GM11168 (cell line): ENCODE measurements at regions not wholly inside any gene's neighbourhood (a gene's known extent, or its start where the extent isn't known, plus 50 kb on each side); places are given as distances from the start of the nearest gene placed in this dataset.

ENCODE experiments used
- in situ Hi-C: fragments of 300-500 bp; cut with MboI; formaldehyde crosslinking; loops from one replicate; pipeline ENCODE4 v1.12.0; 2022; ENCODE audit warnings: low sequenced_read_pairs; ENCODE audit not compliant: unreplicated experiment

DNA sequence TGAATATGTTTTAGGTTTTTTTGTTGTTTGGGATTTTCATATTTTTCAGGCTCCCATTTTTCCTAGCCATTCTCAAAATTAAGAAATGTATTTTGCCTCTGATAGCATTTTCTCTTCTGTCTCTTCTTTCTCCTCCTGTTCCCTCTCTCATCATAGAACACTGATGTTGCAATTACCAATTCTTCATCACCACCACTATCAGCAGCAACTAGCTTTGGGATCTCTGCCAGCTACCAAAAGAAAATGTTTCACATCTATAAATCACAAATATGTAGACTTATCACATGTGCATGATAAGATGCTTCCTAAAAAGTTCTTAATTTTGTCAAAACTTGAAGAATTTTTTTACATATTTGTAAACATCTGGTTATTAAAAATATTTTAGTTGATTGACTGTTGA is 887.1 kb downstream of the MAT2B start:
- in situ Hi-C loops = no loop called here

DNA sequence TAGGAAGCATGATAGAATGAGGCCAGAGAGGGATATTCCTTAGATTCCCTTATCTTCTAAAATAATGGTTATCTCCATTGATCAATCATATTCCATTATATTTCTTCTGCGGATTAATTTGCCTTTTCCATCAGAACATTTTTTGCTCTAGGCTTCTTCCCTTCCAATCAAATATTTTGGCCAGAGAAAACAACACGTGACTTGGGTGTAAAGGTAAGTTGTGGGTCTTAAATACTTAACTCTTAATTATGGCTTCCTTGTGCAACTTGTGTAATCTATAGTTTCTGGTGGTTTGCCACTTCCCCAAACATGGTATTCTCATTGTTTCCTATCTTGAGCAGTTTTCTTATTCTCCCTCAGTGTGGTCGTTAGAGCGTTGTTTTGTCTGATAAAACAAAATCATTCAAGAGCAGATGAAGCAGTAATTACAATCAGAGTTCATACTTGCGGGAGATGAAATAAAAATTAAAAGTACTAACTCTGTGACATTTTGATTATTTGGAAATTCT is 889.3 kb downstream of the MAT2B start:
- in situ Hi-C loops = no loop called here

DNA sequence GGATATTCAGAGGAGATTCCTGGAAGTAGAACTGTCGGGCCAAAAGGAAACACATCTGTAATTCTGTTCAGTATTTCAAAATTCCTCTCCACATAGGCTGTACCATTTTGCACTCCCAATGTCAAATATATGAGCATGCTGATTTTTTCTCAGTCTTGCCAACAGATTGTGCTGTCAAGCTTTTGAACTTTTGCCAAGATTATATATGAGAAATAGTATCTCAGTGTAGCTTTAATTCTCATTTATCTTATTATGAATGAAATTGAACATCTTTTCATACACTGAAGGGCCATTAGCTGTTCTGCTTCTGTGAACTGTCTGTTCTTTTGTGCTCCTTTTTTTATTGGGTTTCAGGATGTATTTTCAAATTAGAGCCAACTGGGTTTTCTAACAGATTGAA is 907.1 kb downstream of the MAT2B start:
- in situ Hi-C loops = no loop called here

DNA sequence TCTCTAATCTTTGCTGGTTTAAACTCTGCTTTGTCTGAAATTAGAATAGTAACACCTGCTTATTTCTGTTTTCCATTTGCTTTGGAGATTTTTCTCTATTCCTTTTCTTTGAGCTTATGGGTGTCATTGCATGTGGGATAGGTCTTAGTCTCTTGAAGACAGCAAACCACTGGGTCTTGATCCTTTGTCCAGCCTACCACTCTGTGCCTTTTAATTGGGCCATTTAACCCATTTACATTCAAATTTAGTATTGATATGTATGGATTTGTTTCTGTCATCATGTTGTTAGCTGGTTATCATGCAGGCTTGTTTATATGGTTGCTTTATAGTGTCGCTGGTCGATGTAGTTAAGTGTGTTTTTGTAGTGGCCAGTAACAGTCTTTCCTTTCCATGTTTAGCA is 914.7 kb downstream of the MAT2B start:
- in situ Hi-C loops = no loop called here

DNA sequence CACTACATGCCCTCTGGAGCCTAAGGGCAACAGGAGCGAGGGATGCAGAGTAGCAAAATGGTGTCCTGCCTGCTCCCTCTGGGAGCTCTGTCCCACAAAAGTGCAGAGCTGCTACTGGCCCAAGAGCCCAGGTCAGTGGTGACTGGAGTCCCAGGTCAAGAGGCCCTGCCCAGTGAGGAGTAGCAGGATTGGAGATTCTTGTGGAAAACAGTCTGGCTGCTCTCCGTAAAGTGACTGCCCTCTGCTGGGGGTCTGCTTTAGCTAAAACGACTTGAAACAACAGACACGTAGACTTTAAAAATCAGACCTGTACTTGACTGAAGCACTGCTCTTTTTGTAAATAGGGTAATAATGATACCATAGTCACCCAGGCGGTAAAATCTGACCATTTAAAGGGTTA is 917.0 kb downstream of the MAT2B start:
- in situ Hi-C loops = no loop called here

DNA sequence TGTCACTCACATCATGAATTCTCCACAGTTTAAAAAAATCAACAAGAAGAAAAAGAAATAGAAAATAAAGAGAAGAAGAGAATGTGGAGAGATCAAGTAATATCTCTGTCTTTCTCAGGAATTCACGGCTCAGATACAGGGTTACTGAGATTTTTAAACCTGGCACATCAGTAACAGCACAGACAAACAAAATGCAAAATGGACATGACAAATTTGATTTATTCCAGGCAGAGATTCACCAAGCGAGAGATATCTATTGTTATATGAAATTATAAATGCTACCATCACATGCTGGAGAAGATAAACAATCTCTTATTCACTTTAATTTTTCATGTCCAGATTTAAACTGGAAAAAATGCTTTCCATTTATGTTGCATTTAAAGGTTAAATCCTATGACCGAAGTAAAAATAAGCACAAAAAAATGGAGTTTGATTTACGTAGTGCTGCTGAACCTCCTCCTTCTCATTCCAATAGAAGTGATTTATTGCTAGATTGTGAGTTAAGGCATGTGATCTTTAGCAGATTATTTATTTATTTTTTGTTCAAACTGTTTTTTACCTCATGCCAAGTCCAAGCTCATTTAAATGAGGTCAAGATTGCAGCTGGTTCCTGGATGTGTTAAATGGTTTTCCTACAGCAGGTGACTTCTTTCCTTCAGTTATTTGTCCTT is 926.4 kb downstream of the MAT2B start:
- in situ Hi-C loops = no loop called here

DNA sequence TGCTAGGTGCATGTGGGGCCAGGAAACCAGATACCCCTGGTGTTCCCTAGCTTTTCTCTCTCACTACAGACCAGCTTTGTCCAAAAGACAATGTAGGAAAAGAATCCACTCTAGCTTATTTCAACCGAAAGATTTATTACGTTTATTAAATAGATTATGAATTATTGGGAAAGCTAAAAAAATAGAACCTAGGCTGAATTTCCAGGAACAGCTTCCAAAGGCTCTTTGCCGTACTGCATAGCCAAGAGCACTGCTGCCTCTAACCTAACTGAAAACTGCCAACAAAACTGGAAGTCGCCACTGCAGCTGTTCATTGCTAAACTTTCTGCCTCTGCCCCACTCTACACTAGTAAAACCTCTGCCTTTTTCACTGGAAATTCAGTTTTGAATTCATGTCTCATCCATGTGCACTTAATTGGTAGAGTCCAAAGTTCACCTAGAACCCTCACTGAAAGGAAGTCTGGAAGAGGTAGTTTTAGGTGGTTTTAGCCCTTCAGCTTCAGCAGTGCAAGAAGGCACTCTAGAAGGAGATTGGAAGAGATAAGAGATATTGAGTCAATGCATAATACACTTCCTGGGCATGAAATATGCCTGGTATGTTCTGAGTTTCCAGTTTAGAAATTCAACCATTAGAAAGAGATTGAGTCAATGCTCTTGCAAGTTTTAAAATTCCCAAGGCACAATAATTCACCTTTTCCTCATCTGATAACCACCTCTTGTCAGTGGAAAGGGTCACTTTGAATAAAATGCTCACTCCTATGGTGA is 927.9 kb downstream of the MAT2B start:
- in situ Hi-C loops = no loop called here

DNA sequence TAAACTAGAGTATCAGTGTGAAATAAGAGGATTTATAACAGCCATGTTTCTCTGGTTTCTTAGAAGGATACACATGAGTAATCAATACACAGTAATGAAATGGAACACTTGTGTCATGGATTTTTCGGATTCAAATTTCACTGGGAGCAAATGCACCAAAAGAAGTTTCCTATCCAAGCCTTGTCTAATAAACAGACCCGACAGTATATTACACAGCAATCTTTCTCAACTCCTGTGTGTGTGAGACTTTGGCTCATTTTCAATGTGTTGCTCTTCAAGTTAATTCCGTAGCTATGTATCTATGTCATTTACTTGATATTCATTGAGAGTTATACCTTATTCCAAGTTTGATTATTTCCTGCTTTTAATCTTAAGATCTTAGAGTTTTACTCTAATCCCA is 930.2 kb downstream of the MAT2B start:
- in situ Hi-C loops = no loop called here

DNA sequence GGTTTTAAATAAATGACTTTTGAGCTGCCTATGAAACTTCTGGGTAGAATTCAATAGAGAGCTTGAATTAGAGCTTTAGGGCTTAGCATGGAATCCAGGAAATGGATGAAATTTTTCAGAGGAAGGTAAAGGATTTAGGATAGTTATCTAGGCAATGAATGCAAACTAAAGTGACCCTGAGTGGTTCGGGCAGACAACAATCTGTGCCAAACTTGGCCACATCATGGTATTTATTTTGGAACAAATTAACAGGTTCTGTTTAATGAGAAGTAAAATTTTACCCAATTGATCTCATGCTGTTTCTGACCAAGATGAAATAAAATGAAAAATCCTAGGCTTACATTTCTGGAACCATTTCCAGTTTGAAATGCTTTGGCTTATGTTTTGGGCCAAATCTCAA is 934.4 kb downstream of the MAT2B start:
- in situ Hi-C loops = no loop called here

DNA sequence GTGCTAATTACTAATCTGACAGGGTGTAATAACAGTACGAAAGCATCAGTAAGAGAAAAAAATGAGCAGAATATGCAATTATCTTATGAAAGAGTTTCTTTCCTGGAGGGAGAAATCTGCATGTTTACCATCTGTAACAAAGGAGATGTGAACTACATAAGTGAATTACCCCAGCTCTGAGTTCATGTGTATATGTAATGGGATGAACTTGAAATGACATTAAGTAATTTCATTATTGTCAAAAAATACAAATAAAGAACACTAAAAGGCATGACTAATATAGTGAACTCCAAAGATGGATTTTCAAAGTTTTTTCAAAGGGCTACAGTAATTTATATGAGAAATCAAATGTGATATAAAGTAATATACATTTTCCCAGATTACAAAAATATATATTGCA is 944.0 kb downstream of the MAT2B start:
- in situ Hi-C loops = no loop called here

DNA sequence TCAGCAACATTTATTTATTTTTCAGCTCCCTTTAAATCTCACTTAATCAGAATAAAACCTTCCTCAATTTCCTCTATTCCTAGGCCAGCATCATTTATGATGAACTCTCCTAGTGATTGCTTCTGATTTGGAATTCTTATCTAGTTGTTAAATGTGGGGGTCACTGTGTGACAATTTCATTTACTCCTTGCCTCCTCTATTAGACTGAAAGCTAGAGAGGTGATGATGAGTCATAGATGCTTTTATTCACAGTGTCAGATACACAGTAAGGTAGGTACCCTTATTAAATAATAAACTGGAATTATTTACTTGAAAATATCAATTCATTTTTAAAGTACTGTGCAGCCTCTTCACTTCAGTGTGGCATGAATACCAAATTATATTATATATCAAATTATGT is 960.6 kb downstream of the MAT2B start:
- in situ Hi-C loops = no loop called here

DNA sequence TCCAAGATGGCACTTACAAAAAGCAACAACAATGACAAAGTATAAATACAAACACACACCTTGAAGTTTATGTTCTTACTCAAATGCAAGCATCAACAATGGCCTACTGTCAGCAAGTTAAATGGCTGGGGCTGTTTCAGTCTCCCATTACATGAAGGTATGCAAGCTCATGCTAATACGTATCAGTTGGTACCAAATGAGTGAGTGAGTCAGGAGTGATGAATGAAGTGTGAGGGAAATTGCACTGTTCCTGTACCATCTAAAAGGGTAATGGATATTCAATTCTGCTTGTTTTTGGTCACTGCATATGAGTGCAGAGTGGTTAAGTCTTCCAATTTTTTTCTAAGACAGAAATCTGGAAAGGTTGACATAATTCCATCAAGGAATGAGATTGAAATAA is 964.9 kb downstream of the MAT2B start:
- in situ Hi-C loops = no loop called here

DNA sequence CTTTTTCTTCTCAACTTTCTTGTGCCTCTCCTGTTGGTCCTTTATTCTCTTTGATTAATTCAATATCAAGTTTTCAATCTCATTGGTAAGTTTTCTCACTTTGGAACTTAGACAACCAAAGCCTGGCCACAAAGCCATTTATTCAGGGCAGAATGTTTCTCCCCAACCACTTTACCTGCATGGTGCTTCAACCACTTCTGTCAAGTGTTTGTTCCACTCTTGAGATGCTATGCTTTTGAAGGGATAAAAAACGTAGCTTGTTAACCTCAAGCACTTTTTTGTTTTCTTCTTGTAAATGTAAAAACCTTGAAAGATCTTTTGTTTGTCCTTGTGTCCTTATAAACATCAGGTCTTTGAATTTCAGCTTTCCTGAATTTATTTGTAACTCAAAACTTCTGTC is 966.7 kb downstream of the MAT2B start:
- in situ Hi-C loops = no loop called here

DNA sequence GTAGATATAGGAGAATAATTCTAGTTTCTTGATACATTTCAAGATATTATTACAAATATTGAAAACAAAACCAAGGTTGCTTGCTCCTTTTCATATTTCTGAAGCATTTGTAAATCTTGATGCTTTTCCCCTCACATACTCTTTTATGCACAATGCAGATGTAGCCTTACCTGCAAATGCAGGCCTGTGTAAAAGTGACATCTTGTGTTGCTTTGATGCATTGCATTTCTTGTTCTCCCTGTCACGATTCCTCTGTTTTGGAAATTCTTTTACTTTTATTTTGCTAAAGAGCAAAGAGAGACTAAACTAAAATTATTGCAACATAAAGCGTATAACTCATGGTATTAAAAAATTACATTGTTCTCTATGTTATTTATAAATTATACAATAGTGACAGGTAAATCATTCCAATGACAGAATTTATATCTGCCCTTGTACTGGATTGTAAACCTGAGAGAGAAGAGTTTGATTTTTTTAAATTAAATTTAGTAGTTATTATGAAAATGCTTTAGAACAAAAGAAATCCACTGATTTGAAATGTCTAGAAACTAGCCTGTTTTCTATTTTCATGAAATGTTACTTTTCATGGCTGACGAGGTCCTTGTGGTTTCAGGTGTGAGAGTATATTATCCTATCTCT is 970.0 kb downstream of the MAT2B start:
- in situ Hi-C loops = no loop called here

DNA sequence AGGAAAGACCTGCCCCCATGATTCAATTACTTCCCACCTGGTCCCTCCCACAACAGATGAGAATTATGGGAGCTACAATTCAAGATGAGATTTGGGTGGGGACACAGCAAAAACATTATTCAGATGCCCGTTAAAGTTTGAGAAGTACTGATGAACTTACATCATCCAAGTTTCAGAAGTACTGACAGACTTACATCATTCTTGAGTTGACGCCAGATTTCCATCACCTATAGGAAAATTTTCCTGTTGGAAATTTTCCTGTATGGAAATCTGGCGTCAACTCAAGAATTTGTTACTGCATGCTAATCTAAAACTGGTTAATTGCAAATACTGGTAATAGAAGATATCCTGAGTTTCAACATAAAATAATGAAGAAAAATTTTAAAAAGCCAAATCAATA is 975.9 kb downstream of the MAT2B start:
- in situ Hi-C loops = no loop called here

DNA sequence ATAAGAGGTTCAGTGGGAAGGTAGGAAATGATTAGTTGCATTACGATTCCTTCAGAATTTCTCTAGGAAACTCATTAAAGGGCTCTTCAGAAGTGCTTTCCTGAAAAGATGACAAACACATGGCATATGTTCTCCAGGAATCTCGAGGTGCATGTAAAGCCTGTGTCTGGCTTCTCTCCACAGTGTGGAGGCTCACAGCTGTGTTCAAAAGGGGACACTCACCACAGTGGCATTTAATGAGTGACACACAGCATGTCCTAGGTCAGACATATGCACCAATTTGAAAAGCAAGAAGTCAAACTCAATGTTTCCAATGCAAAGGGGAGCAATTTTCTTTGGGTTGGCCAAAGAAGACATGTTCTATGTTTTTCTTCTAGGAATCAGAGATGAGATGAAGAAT is 976.9 kb downstream of the MAT2B start:
- in situ Hi-C loops = no loop called here

DNA sequence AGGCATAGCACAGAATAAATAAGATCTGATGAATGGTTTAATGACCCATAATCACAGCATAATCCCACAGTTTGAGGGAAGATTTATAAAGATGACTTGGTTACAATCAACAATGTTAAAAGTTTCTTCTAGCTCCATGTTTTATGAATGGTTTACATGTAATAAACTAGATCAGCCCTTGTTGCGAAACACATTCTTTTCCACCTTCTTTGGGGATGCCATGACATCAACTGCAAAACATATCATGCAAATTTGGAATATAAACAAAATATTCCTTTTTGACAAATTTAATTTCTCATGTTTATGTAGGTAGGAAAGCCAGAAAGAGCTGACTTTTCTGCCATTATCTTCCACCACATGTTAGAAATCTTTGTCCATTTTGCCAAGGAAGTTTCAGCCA is 979.5 kb downstream of the MAT2B start:
- in situ Hi-C loops = no loop called here

DNA sequence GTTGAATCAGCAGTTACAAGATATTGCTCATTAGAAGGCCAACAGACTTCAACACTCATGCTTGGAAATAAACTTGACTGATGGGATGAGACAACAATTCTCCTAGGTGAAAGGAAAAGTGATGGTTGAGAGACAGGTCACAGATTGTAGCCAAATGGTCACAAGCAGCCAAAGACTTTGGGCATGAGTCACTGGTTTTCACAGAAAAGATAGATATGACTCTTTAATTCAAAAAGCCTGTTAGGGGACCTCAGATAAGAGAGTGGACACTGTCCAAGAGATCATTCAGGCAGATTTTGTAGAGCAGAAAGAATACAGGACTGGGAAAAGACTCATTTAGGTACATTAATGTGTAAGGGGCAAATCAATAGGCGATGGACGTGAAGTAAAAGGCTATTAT is 982.5 kb downstream of the MAT2B start:
- in situ Hi-C loops = no loop called here

DNA sequence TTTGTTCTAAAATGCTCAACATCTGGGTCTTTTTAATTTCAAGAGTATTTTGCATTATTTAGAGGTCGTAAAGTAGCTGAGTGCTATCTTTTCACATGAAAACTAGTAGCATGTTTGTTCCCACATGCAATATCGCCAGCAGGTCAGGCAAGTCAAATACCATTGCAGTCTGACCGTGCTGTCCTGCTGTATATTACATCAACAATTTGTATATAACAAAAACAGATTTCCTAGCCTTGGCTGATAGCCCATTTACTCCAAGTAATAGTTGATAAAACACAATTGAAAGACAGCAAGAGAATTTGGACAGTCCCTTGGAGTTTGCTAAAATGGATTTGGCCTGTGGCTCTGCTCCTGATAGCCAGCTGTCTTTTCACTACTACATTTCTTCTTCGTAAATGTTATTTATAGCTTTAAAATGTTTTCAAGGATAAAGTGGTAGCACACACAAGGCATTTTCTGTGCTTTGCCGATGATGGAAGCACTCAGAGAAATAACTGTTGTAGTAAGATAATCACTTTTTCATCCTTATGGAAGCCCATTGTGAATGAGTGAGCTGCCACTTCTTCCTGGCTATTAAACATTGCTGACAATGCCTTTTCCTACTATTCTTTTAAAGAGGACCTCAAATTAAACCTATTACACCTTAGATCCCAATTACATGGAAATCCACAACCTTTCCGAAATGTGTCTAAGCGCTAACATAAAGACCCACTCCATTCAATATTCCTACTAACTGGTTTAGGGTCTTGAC is 992.1 kb downstream of the MAT2B start:
- in situ Hi-C loops = no loop called here

DNA sequence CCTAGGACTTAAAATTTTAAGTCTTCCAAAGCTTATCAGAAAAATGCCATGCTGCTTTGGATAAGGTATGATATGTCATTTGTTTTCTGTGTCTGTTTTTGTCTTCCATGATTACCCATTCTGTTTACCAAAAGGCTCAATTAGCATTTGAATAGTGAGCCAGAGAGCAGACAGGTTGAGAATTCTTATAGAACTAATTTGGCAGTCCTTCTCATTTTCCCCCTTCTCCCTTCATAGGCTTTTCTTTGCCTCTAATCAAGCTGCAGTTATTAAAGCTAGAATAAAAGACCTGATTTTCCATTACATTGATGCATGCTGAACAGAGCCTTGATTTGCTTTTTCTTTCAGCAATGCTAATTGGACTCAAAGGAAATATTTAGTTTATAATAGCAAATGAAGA is 993.0 kb downstream of the MAT2B start:
- in situ Hi-C loops = no loop called here

DNA sequence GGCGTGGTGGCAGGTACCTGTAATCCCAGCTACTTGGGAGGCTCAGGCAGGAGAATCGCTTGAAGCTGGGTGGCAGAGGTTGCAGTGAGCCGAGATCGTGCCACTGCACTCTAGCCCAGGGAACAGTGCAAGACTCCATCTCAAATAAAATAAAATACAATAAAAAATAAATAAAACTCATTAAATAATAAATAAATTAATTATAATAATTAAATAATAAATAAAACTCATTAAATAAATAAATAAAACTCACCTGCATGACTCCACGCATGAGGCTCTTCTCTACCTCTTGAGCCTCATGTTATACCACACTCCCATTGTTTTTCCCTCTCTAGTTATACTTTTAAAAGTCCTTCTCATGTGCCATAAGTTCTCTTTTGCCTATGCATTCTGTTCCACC is 995.4 kb downstream of the MAT2B start:
- in situ Hi-C loops = loop anchor here (25.0 kb wide), 2 partner anchors 489 to 939 kb away; no protein-coding TSS in a partner anchor
